GM13976 (cell line): ENCODE measurements at regions not wholly inside any gene's neighbourhood (a gene's known extent, or its start where the extent isn't known, plus 50 kb on each side); places are given as distances from the start of the nearest gene placed in this dataset.
"Not testable (repeated sequence)": the region's sequence is repeated elsewhere in the genome, so short reads cannot be mapped to it uniquely, and the experiment has no call there.

Source experiments
- DNase-seq: peaks from one replicate; pipeline ENCODE4 v3.0.0; 2012; ENCODE audit warnings: low spot score
- in situ Hi-C: fragments of 300-500 bp; cut with MboI; formaldehyde crosslinking; loops from one replicate; pipeline ENCODE4 v1.12.0; 2022; ENCODE audit warnings: low sequenced_read_pairs, mixed read lengths, inconsistent platforms; ENCODE audit not compliant: unreplicated experiment
- TF ChIP-seq, protein P1 (sequence below): IDR thresholded peaks from 2 replicates; pipeline ENCODE4 v1.5.1; 2012; ENCODE audit warnings: borderline replicate concordance, mild to moderate bottlenecking; ENCODE audit not compliant: insufficient read depth; ENCODE audit errors: extremely low read depth, missing control alignments, control extremely low read depth

DNA sequence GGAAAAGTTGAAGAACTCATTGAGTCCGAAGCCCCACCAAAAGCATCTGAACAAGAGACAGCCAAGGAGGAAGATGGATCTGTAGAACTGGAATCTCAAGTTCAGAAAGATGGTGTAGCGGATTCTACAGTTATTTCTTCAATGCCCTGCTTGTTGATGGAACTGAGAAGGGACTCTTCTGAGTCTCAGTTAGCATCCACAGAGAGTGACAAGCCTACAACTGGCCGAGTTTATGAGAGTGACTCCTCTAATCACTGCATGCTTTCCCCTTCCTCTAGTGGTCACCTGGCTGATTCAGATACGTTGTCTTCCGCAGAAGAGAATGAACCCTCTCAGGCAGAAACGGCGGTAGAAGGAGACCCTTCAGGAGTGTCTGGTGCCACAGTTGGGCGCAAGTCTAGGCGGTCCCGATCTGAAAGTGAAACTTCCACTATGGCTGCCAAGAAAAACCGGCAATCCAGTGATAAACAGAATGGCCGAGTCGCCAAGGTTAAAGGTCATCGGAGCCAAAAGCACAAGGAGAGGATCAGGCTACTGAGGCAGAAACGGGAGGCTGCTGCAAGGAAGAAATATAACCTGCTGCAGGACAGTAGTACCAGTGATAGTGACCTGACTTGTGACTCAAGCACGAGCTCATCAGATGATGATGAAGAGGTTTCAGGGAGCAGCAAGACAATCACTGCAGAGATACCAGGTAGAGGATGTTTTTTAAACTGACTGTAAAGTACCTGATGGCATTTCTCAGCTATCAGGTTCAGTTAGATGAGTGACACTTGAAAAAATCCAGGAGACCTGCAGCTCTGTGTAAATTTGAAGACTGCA lies 111.9 kb downstream of the HAUS1 start:
- in situ Hi-C loops: no loop called here
- TF ChIP-seq, protein P1, sequence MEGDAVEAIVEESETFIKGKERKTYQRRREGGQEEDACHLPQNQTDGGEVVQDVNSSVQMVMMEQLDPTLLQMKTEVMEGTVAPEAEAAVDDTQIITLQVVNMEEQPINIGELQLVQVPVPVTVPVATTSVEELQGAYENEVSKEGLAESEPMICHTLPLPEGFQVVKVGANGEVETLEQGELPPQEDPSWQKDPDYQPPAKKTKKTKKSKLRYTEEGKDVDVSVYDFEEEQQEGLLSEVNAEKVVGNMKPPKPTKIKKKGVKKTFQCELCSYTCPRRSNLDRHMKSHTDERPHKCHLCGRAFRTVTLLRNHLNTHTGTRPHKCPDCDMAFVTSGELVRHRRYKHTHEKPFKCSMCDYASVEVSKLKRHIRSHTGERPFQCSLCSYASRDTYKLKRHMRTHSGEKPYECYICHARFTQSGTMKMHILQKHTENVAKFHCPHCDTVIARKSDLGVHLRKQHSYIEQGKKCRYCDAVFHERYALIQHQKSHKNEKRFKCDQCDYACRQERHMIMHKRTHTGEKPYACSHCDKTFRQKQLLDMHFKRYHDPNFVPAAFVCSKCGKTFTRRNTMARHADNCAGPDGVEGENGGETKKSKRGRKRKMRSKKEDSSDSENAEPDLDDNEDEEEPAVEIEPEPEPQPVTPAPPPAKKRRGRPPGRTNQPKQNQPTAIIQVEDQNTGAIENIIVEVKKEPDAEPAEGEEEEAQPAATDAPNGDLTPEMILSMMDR: no peak
- no peak for DNase-seq

DNA sequence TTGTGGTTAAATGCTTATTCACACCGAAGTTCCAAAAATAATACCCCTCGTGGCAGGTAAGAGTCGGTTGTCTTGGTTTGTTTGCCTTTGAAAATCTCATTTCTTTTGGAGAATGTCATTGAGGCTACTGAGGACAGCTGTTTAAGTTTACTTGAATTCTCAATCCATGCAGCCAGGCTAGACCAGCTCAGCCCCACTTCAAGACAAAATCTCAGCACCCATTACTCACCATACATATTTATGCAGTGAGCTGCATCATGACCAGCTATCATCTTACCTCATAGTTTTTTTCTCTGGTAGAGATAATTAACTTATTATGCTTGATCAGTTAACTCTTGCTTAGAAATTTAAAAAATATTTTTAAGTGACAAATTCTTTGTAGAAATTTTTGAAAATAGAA lies 115.9 kb downstream of the HAUS1 start:
- DNase-seq: no peak
- TF ChIP-seq, protein P1: no peak
- in situ Hi-C loops: no loop called here

GRCh38 chr18:46222093-46222492 lies 117.9 kb downstream of the HAUS1 start:
- TF ChIP-seq, protein P1: no peak
- in situ Hi-C loops: no loop called here
- no peak for DNase-seq

DNA sequence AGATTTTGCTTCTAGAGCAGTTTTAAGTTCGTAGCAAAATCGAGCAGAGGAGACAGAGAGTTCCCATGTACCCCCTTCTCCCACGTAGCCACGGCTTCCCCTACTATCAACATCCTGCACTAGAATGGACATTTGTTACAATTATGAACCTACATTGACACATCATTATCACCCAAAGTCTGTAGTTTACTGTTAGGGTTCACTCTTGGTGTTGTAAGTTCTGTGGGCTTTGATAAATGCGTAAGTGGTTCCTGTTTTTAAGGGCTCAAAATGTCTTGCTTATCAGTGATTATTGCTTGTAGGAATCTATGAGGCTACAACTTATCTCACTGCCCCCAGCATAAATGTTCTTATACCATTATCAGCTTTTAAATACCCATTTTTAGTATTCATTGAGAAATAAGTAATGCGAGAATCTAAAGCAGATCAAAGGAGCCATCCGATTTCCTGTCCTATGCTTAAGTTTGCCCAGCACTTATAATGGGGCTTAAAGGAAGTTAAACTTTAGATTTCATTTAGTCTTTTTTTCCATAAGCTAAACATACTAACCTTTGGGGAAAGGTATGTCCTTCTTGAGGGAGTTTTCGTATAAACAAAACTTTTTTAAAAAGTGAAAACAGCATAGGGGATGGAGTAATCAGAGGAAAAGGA lies 118.7 kb downstream of the HAUS1 start:
- in situ Hi-C loops: no loop called here
- TF ChIP-seq, protein P1: no peak
- no peak for DNase-seq

DNA sequence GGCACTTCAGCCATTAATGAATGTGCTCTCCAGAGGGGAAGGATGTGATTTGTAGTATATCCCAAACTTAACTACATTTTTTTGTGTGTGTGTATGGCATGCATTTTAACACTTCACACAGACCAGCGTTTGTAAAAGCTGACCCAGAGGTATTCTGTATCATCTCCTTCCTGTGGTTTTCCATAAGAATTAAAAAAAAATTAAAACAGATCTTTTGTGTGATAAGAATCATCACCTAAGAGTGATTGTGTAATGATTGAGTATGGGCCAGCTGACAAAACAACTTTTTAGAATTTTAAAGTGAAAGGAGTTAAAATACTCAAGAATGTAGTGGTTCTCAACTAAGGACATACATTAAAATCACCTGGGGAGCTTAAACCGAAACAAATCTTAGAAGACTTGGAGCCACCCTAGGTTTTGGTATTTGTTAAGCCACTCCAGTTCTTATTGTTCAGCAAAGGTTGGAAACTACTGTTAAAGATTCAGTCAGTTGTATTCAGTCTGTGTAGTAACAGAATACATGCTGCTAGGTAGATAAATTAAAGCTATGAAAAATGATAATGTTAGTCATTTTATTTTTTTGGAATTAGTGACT lies 120.1 kb downstream of the HAUS1 start:
- no peak for DNase-seq
- TF ChIP-seq, protein P1: no peak
- in situ Hi-C loops: no loop called here

GRCh38 chr18:46226461-46226860 lies 122.3 kb downstream of the HAUS1 start:
- no peak for DNase-seq
- in situ Hi-C loops: no loop called here
- TF ChIP-seq, protein P1: no peak

DNA sequence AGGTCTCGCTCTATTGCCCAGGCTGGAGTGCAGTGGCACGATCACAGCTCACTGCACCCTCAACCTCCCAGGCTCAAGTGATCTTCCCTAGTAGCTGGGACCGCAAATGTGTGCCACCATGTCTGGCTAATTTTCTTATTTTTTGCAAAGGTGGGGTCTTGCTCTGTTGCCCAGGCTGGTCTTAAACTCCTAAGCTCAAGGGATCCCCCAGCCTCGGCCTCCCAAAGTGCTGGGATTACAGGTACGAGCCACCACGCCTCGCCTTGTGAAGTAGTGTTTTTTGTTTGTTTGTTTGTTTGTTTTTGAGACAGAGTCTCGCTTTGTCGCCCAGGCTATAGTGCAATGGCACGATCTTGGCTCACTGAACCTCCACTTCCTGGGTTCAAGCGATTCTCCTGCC lies 125.5 kb downstream of the HAUS1 start:
- DNase-seq, in situ Hi-C loops: not testable (repeated sequence)
